ENCODE measurements at regions not wholly inside any gene's neighbourhood (a gene's known extent, or its start where the extent isn't known, plus 50 kb on each side); places are given as distances from the start of the nearest gene placed in this dataset.

DNA sequence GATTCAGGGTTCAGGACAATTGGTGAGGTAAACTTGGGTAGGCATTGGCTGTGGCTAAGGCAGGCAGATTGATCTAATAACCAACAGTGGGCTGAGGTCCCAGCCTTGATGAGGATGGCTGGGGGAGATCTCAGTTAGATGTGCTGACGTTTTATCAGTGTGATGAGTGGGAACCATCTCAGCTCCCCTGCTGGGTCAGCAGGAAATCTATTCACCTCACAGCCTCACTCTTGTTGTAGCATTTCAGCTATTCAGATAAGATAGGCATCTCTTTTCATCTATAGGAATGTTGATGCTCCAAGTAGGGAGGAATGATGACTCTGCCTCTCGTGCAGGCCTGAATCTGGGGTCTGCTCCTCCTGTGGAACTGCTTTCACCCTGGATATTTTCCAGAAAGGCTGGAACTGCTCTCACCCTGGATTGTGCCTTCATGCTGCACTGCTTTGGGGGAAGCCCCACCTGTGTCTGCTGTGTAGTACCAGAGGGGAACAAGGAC, 973.7 kb downstream of the NSUN3 start:
- no peak for DNase-seq

DNA sequence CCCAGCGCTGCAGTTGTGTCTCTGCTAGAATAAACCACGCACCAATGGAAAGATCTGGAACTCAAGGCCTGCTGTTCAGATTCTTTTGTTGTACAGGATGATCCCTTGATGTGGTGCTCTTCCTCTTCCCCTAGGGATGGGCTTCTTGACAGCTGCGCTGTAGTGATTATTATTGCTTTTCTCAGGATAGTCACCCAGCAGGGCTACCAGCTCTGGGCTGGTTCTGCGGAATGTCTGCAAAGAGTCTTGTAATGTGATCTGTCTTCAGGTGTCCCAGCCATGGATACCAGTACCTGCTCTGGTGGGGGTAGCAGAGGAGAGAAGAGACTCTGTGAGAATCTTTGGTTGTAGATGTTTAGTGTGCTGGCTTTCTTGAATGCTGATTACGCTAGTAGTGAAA, 974.2 kb downstream of the NSUN3 start:
- no peak for DNase-seq

DNA sequence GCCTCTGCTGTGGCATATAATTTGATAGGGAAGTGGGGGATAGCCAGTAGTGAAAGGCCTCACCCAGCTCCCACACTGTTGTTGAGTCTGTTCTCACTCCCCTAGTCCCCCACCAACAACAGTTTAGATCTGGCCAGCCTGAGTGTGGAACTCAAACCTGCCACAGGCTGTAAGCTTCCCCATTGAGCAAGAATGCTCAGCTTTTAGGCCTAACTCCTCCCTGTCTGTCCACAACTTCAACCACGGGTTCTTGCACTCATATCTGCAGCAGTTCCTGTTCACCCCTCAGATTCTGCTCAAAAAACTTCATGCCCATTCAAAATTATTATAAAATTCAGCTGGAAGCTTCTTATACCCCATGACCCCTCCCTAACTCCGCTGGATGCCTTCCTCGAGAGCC, 975.1 kb downstream of the NSUN3 start:
- no peak for DNase-seq

GRCh38 chr3:95044101-95044500, 981.2 kb downstream of the NSUN3 start:
- DNase-seq = no peak

DNA sequence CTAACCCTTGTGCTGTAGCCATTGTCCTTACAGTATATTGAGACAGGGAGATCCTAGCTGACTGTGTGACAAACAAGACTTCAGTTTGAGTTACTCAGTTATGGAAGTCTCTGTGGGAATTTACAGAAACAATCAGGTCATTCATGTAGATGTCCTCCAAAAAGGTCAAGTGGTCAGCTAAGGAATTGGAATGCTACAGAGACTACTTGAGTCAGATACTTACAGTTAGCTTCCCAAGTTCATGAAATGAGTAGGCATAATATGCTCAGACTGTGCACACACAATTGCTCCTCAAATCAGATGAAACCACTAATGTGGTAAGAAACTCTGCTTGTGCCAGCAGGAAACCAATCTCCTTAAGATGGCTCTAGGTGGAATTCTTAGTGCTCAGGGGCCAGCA, 985.7 kb downstream of the NSUN3 start:
- no peak for DNase-seq

DNA sequence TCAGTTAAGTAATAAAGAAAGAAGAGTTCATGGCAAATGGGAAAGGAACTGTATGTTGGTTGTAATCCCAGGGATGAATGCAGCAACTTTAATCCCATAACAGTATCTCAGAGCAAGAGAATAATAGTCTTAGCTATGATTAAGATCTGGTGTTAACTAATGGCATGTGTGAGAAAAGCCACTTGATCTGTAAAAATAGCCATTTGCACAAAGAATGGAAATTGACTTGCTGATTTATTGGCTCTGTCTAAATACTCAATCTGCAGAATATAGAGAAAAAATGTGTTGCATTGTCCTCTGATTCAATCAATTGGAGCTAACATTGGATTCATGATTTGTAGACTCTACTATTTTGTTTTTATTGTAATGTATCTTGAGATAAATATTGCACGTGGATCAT, 987.0 kb downstream of the NSUN3 start:
- no peak for DNase-seq

DNA sequence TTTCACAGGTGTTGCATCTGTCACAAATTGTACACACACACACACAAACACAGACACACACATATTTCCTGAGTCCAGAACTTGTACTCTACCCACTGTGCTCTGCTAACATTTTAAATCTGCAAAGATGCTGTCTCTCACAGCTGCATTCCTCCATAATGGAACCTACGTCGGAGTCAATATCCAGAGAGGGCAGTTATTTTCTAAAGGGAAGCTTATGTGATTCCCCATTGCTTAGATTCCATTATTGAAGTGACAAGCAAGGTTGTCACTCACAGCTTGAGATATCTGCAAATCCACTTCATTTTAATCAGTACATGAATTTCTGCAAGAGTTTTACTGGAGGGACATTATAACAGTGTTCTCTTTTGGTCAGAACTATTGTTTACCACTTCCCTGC, 992.4 kb downstream of the NSUN3 start:
- DNase-seq = no peak

- DNase-seq = no peak
Measured at GRCh38 chr3:95082191-95082590, 1019.3 kb downstream of the NSUN3 start.

DNA sequence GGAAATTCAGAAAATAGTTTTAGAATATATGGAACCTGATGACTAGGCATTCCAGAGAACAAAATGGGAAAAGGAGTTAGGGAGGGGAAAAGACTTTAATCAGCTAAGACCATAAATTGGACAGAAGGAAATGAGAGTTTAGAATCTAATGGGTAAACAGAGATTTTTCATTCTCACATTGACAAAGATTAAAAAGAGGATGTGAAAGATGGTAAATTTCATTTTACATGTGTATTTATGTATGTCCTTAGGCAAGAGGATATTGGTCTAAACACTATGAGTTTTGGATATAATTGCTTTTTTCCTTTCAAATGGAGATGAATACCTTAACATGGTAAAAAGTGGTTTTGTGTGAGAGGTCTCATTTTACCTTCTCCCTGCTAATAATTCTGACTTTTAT, 1021.9 kb downstream of the NSUN3 start:
- no peak for DNase-seq

DNA sequence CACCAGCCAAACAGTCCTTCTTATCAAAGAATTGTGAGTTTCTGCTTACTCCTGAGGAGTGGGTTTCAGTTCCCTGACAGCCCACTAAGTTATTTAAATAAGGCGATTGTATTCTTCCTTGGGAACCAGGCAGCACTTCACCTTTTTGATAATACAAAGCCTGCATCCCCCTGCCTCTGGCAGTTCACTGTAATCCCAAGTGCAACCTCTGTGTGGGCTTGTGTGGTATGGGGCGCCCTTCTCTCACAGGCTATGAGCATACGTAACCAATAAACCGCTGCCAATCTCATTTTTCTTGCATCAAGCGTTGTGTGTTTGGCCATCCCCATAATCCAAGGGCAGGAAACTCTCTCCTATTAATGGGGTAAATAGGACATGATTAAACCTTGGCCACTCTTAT, 1025.6 kb downstream of the NSUN3 start:
- DNase-seq = no peak

DNA sequence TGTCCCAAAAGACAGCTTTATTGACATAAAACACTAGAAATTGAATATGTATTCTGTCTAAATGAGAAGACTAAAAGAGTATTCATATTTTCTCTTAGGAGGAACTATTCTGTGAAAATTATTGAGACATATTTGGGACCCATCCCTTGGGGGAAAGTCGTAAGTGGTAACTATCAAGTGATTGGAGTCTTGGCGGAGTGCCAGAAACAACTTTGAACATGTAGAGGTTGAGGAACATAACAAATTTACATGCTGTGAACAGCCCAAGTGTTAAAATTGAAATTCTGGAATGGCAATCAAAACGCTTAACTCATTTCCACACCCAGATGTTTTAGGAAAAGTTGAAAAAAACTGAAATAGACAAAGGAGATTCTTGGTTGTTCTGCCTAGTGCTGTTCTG, 1034.6 kb downstream of the NSUN3 start:
- DNase-seq = no peak

DNA sequence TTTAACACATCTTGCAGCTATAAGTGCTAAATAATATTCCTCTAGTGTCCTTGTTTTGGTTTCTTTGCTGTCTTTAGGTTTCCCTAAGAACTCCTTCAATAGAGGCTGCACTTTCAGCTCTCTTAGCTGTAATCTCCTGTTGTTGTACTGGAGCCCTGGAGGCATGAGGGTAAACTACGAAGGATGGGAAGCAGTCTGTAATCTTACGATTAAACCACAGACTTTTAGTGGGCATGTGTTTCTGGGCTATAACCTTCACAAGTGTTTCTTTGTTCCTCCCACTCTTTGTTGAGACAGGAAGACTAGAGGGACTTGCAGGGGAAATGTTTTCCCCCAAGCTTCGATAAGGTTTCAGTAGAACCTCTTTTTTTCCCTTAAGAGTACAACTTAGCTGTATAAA, 1058.1 kb downstream of the NSUN3 start:
- DNase-seq = no peak

DNA sequence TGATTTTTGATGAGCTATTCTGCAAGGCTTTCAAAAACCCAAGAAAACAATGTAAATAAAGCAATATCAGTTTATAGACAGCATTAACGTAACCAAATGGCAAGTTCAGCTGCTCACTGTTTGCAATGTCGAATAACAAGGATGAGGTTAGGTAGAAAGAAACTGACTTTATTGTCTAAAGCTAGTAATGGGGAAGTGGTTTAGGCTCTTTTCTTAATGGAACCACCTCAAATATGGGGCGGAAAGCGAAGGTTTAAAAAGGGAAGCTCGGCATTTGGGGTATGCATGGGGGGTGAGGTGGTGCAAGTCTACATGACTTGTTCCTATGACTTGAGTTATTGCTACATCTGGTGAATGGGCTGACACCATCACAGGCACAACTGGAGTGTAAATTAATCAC, 1060.2 kb downstream of the NSUN3 start:
- DNase-seq = no peak

DNA sequence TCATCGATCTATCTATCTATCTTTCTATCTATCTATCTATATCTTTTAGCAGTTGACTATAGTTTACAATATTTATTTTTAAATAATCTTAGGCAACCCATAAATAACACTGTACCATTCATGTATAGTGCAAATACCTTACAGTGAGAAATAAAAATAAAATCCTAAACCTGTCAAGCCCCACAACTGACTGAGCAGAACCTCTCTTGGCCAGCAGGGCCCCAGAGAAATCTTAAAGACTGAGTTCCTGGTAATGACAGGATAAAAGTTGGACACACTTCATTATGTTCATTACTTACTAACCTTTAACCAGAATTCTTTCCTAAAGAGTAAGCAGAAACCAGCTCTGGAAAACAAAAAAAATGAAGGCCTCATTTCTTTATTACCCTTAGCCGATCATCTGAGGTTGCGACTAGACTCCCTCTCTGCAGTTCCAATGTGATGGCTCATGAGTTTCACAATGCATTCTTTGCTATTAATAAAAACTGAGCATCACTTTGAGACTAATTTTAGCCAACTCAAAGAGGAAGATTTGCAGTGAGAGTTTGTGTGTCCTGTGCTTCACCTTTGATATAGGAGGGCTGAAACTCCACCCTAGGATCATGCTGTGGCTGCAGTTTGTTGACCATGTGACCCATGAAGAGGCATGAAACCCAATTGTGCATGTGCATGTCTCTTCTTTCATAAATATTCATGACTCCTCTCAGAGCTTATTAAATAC, 1072.0 kb downstream of the NSUN3 start:
- no peak for DNase-seq

- DNase-seq = no peak
Measured at GRCh38 chr3:95148107-95148506, 1085.2 kb downstream of the NSUN3 start.

GRCh38 chr3:95151590-95151989, 1088.7 kb downstream of the NSUN3 start:
- no peak for DNase-seq

- DNase-seq = no peak
Measured at GRCh38 chr3:95154766-95155165, 1091.9 kb downstream of the NSUN3 start.

DNA sequence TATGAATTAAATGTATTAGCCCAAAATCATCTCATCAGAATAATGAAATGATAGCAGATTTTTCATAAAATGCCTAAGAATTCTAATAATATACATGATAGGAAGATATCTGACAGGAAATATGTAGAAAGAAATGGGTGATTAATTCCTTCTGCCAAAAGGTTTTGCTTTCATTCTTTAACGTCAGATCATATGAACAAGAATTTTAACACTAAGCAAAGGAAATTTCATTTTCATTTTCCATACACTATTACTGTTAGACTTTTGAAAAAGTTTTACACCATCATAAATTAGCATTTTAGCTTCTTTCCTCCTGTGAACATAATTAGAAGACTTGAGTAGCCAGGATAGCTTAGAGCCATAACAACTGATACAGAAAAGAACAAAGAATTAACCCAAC, 1099.9 kb downstream of the NSUN3 start:
- DNase-seq = no peak

DNA sequence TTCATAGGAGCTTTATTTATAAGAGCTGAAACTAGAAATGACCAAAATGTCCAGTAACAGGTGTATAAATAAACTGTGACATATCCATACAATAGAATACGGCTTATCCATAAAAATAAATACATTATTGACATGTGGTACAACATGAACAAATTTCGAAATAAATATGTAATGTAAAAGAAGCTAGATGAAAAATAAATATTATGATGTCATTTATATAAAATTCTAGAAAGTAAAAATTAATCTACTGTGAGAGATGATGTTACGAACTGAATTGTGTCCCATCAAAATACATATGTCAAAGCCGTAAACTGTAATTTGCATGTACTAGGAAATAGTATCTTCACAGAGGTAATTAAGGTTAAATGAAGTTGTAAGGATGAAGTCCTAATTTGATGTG, 1104.9 kb downstream of the NSUN3 start:
- no peak for DNase-seq

- DNase-seq = no peak
Measured at GRCh38 chr3:95168526-95168925, 1105.7 kb downstream of the NSUN3 start.

DNA sequence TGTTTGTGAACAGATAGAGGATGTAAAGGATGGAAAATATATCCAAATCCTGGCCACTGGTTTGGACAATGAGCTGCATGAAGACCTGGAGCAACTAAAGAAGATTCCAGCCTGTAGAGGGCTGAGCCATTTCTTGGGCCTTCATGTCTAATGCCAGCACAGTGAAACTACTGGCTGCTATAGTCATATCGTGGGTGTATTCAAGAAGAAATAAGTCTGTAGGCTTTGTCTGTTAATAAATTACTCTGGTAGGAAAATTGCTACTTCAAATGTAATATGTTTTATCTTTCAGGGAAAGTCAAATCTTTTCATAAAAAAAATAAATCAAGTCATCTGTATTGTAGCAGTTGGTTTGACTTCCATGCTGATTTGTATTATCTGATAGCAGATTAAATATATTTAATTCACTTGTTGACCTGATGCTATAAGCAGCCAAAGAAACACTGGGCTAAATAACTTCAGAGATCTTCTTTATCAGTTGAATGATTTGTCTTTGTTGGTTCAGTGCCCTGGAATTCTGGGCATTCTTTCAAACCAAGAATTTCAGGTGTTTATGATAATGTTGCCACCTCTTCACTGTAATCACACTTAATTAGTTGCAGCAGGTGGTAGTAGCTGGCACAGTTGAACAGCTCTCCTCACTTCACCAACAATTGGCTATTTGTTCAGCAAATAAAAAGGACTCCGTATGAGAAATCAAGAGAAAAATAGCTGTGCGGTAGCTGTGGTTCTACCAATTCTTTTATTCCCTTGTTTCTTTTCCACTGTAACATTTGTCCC, 1109.5 kb downstream of the NSUN3 start:
- DNase-seq = no peak

- no peak for DNase-seq
Measured at GRCh38 chr3:95177096-95177495, 1114.2 kb downstream of the NSUN3 start.

- DNase-seq = no peak
Measured at GRCh38 chr3:95184038-95184437, 1121.2 kb downstream of the NSUN3 start.

DNA sequence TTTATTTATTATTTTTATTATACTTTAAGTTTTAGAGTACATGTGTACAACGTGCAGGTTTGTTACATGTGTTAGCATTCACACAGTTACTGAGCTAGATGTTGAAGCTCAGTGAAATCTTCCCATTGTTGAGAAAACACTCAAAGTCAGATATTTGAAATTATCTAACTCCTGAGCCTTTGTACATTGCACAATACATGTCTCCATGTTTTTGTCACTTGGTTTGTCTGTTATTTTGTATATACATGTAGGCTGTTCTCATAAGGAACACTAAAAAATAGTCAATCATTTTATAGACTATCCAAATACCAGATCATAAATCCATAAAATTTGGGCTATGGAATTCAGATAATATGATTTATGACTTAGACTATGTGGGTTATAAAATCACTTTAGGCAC, 1126.5 kb downstream of the NSUN3 start:
- DNase-seq = no peak

DNA sequence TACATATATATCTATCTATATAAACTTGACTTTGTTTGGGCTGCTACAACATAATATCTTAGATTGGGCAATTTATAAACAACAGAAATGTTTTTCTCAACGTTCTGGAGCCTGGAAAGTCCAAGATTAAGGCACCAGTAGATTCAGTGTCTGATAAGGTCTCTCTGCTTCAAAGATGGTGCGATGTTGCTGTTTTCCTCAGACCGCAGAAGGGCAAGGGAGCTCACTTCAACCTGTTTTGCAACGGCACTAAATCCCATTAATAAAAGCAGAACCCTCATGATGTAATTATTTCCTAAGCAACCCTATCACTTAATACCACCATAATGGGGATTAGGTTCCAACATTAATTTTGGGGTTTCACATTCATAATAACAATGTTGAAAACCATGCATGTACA, 1134.8 kb downstream of the NSUN3 start:
- DNase-seq = no peak

Data from activated CD4-positive, alpha-beta T cell treated with anti-CD3 and anti-CD28 coated beads, Interleukin-2, amount 50 U/mL, for 48 hours (primary cell).